ENCODE measurements at regions not wholly inside any gene's neighbourhood (a gene's known extent, or its start where the extent isn't known, plus 50 kb on each side); places are given as distances from the start of the nearest gene placed in this dataset.

DNA sequence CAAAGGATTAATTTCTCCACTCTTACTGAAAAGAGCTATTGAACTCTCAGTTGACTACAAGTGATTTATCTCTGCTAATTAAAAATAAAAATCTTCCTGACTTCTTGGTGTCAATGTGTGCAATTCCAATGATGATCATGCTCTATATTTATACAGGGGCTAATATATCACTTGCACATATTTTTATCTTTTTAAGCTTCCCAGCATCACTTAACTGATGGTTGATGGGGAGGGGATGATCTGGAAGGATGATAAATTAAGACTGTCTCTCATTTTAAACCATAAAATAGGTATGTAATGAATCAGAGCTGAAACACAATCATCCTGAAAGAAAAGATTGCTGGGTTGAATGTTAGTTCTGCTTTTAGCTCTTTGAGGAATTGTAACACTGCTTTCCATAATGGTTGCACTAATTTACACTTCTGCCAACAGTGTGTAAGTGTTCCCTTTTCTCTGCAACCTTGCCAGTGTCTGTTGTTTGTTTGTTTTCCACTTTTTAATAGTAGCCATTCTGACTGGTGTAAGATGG is 169.6 kb upstream of the ECI2 start:
- TF ChIP-seq POLR2A (IDR thresholded peaks at IDR 0.05; ENCODE audit: low read depth) (no peak), POLR2AphosphoS5 (IDR thresholded peaks at IDR 0.05) (no peak)
- TF ChIP-seq, protein P1, sequence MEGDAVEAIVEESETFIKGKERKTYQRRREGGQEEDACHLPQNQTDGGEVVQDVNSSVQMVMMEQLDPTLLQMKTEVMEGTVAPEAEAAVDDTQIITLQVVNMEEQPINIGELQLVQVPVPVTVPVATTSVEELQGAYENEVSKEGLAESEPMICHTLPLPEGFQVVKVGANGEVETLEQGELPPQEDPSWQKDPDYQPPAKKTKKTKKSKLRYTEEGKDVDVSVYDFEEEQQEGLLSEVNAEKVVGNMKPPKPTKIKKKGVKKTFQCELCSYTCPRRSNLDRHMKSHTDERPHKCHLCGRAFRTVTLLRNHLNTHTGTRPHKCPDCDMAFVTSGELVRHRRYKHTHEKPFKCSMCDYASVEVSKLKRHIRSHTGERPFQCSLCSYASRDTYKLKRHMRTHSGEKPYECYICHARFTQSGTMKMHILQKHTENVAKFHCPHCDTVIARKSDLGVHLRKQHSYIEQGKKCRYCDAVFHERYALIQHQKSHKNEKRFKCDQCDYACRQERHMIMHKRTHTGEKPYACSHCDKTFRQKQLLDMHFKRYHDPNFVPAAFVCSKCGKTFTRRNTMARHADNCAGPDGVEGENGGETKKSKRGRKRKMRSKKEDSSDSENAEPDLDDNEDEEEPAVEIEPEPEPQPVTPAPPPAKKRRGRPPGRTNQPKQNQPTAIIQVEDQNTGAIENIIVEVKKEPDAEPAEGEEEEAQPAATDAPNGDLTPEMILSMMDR (IDR thresholded peaks at IDR 0.05), result no peak
